Right renal pelvis (tissue), 4 donors: ENCODE measurements at regions not wholly inside any gene's neighbourhood (a gene's known extent, or its start where the extent isn't known, plus 50 kb on each side); places are given as distances from the start of the nearest gene placed in this dataset.

Experiments
- DNase-seq, 4 donors: peaks; one replicate each; pipeline ENCODE4 v3.0.0-alpha.2; 2013; ENCODE audit warnings: low read depth in 4 of 4, low spot score in 3 of 4, missing footprints in 1 of 4

DNA sequence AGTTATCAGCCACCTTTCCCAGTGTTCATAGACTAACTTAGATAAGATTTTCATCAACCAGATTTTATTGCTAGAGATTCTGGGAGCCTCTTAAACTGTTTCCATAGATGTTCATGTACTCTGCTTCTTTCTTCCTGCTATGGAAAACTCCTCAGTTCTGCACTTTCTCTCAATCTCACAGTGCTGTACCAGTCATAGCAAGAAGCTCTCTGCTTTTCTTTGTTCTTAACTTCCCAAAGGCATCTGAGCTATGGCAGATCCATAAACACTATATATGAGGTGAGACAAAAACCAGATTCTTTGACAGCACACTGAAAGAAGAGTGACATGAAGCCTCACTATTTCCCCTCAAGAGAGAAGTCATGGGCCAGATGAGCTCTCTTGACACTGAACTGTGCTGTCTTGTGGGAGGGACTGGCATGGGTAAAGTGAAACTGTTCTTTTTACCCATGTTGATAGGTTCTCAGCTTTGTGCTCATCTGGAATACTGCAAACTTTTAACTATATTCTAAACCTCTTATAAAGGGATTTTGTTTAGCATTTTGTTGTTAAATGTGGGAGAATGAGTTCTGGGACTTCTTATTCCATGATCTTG lies 64.2 kb upstream of the LYPLAL1 start:
- no peak for DNase-seq

GRCh38 chr1:219113261-219113660 lies 60.4 kb upstream of the LYPLAL1 start:
- no peak for DNase-seq

DNA sequence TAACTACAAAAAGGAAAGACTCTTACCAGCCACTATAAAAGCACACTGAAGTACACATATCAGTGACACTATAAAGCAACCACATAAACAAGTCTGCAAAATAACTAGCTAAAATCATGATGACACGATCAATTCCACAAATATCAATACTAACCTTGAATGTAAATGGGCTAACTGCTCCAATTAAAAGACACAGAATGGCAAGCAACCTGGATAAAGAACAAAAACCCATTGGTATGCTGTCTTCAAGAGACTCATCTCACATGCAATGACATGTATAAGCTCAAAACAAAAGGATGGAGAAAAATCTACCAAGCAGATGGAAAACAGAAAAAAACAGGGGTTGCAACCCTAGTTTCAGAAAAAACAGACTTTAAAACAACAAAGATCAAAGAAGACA lies 59.7 kb upstream of the LYPLAL1 start:
- DNase-seq, result no peak

DNA sequence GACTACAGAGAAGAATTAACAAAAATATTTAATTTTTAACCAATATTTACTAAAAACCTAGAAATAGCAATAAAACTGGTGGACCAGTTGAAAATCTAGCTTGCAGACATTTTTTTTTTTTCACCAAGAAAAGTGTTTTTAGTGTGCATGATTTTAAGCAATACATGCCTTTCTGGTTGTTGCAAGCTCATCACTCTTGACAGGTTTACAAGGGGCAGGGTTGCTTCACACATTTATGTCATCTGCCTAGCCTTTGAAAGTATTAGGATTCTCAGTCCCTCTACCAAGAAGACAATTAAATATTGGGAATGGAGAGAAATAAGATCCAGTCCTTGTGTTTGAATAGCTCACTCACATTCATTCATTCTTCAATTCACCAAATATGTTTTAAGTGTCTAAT lies 53.8 kb upstream of the LYPLAL1 start:
- no peak for DNase-seq

DNA sequence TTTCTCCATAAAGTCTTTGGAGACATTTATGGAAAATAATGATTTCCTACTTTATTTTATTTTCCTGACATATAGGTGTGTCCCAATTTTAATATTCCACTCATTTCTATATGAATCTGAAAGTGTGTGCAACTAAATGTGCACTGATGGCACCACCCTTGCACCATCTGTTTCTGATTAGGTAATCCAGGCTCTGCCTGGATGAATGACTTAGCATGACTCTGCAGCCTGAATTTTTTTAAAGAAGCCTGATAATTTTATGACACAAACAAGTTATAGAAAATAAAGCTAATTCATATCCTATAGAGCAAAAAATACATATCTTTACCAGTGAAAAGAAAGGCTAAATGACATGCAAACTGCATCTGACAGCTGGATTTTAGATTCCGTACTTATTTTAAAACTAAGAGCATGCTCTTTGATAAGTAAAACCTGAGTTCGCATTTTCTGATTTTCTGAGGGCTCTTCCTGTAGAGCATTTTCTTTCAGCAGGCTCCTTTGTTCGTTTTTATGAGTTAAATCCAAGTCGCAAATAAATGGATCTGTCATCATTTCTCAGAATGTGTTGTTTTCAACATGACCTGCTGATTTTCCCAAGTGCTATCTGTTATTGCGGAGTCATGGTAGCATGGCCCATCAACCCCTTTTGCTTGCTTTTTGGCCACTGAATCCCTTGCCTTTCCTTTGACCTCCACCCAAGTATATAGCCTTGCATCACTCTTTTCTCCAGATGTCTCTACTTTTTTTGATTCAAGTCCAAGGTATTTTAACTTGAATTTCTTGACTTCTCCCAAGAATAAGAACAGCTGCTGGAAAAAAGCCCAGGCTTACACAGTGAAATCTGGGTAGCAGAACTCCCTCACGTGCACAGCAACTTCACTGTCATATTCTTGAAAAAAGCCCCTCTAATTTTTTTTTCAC lies 52.8 kb upstream of the LYPLAL1 start:
- DNase-seq, result peak; percentile 31 to 48 (median 42)

GRCh38 chr1:219121679-219122078 lies 52.0 kb upstream of the LYPLAL1 start:
- DNase-seq, result no peak

DNA sequence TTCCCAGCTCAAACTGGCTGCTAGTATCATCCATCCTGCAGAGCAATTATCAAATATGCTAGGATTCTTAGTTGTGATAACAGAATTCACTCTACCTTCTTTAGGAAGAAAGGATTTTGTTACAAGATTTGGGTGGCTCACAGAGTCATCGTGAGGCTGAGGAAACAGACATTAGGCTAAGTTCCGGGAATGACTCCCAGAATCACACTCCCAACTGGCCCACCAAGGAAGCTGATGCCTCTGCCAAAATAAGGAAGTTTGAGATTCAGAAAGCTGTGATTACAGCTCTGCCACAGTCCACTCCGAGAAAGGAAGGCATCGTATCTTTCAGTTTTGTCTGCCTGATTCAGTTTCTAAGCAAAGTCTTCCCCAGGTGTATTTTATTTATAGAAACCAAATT lies 50.6 kb upstream of the LYPLAL1 start:
- DNase-seq, result no peak
